Raji (cell line): ENCODE measurements at regions not wholly inside any gene's neighbourhood (a gene's known extent, or its start where the extent isn't known, plus 50 kb on each side); places are given as distances from the start of the nearest gene placed in this dataset.

Experiments used
- POLR2A ChIP-seq: IDR thresholded peaks from 2 replicates; pipeline ENCODE4 v1.6.1; 2011; ENCODE audit warnings: low read depth, low read length, control low read depth; ENCODE audit not compliant: insufficient read depth

GRCh38 chr10:78800535-78801320, 268.0 kb upstream of the ZMIZ1 start:
- TF ChIP-seq POLR2A, result no peak

DNA sequence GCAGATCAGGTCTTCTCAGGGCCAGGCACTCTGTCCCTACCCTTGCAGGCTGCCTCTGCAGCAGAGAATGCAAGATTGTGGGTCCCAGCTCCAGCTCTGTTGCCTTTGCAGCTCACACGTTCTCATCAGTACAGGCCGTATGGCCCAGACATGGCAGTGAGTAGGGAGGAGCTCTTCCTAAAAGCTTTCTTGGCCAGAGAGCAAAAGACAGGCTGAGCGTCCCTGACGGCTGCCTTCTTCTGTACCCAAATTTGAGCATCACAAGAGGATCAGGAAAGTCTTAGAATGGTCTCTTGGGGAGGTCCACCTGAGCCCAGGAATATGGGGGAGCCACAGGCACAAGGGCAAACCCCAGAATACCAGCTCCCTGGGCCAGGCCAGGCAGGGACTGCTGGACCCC, 266.3 kb upstream of the ZMIZ1 start:
- TF ChIP-seq POLR2A, result no peak

GRCh38 chr10:78802866-78803265, 265.9 kb upstream of the ZMIZ1 start:
- TF ChIP-seq POLR2A, result no peak

DNA sequence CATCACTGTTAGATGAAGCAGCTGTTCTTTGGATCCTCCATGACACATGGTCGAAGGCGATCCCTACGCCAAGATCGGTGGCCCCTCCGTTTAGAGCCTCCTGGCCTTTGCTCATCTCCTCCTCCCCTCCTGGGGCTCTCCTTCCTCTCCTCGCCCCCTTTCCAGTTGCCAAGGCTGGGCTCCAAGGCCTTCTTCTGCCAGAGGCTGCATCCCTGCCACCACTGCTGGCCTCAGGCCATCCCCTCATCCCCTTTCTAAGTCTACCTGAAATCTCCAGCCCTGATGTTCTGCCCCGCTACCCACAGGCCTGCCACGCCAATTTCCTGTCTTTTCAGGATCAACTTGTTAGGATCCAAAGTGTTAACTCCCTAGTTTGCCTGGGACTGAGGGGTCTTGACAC, 265.1 kb upstream of the ZMIZ1 start:
- TF ChIP-seq POLR2A, result no peak

DNA sequence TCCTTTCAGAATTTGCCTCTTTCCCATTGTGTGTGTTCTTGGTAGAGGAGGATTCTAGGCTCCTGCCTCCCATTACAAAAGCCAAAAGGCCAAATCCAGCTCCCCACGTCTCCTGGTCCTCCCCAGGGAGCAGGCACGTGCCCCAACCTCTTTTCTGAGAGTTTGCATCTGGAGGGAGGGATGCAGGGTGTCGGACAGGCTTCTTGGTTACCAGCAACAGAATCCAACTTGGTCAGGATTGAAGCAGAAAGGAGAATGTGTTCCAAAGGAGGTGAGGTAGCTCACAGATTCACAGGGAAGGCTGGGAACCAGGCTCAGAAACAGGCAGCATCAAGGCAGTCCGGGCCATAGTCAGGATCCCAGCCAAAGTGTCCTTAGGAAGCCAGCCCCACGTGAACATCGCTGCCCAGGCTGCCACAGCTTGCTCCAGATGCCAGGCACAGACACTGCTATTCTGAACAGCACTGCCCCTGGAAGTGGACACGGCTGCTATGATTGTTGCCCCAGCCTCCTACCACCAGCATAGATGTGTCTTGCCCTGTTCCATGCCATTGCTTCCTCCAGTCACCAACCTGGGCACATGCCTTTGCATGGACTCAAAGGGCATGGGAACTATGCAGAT, 264.2 kb upstream of the ZMIZ1 start:
- TF ChIP-seq POLR2A, result no peak

DNA sequence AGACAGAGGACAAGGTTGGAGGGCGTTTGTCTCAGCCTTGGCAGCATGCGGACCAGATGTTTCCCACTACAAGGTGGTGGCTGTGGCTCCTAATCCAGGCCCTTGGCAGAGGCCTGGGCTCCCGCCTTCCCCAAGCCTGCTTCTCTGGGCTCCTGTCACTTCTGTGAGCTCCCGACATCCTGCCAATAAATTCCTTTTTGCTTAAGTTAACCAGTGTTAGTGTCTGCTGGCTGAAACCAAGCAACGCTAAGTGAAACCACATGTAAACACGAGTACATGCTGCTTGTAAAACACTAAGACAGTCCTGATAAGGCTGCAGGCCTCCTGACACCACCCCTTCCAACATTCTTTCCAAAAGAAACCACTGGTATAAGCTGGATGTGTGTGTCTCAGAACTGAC, 263.6 kb upstream of the ZMIZ1 start:
- no peak for TF ChIP-seq POLR2A

DNA sequence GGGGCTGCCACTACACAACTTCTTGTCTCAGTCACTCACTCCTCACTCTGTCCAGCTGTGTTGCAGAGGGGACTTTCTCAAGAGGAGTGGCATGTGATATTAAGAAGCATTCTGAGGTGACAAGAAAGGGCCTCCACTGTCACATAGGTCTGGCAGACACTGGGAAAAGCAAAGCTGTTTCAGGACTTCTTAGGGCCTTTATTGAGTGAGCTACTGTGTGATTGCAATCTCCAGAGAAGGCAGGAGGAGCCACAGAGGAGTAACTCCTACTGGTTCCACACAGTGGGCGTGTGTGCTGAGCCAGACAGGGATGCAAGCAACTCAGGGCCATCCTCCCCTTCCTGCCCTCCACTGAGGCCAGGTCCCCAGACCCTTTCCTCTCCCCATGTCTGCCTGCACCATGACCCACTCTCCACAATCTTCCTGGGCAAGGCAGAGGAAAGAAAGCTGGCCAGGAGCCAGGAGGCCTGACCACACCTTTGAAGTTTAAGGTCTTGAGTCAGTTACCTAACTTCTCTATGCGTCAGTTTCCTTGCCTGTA, 262.0 kb upstream of the ZMIZ1 start:
- no peak for TF ChIP-seq POLR2A

GRCh38 chr10:78807504-78808203, 261.1 kb upstream of the ZMIZ1 start:
- TF ChIP-seq POLR2A, result no peak

- TF ChIP-seq POLR2A, result no peak
Observed at GRCh38 chr10:78808286-78808685, 260.5 kb upstream of the ZMIZ1 start.

- TF ChIP-seq POLR2A, result no peak
Observed at GRCh38 chr10:78808736-78809367, 259.9 kb upstream of the ZMIZ1 start.

DNA sequence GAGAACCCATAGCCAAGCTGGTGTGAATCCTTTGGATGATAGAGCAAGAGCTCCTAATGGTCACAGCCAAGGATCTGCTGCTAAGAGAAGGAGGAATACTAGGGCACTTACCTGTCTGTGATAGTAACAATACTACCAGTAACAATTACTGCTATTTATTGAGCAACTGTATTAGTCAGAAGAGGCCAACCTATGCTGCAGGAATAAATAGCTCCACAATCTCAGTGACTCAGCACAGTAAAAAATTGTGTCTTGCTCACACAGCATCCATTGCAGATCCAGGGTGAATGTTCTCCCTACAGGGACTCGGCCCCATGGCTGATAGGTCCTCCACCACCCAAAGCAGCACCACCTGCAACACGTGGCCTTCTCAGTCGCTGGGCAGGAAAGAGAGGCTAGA, 257.6 kb upstream of the ZMIZ1 start:
- TF ChIP-seq POLR2A, result no peak

DNA sequence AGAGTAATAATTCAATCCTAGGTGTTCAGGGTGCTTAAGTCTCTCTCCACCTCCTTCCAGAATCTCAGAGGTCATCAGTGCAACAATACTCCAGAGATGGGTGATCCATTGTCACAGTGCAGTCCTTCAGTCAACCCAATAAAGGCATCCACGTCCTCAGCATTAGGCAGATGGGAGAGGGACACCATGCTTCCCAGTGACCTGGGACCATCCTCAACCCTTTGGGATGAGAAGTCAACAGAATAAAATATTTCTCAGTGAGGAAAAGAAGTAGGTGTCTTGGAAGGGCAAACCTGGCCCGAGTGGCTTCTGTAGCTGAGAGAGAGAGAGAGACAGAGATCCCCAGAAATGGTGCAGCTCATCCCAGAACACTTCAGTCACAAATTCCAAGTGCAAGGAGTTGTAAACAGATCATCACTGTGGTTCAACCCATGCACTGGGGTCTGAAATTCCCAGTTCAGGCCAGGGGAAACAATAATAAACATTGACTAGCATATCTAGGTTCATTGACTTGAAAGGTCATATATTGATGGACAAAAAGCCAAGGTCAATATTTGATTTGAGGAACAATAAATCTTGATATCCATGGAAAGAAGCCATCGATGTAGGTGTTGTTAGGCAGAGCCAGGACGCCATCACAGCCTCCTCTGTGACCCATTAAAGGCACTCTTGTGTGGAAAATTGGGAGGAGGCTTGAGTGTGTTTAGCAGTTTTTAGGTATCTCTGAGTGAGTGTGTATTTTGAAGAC, 256.0 kb upstream of the ZMIZ1 start:
- no peak for TF ChIP-seq POLR2A

DNA sequence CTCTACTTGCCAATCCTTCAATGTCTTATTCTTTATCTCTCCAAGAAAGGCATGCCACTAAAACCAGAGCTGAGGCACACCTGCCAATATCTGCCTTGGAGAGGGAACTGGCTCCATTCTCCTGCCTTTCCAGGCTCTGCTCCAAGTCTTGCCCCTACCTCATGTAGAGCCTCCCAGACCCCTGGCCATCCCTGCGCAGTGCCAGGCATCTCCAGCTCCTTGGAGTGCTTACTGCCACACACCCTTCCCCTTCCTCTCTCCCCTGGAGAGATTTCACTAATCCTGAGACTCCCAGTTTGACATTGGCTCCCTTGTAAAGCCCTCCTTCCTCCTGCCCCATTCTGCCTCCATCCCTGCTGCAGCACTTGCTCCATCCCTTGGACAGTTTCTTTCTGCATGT, 255.2 kb upstream of the ZMIZ1 start:
- TF ChIP-seq POLR2A, result no peak

DNA sequence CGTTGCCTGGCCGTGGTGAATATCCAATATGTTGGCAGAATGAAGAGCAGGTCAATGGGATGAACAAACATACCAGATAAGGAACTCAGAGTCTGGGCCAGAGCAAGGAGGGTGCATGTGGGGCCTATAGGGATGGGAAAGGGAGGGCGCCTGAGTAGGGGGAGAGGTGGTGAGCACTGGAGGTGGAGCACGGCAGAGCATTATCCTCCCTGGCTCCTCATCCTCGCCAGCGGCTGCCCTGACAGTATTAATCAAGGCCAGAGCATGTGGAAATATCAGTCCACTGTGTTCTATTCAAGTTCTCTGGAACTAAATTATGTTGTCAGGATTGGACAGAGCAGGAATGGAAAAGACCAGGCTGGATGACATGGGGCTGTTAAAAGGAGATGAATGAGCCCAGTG, 254.8 kb upstream of the ZMIZ1 start:
- no peak for TF ChIP-seq POLR2A

DNA sequence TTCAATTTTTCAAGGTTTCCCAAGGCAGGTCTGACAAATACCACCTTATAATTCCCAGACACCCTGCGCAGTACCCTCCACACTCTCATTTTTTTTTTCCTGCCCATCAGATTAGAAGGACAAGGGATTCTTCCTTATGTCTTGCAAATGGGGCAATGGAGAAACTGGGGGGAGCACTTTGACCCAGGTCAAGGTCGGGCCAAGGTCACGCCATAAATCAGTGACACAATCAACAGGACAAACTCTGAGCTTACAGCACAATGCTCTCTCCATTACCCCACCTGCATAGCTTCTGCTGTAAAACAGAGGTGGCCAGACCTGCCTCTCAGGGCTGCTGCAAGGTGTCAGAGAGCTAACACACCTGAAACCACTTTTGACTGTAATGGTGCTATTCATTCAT, 254.4 kb upstream of the ZMIZ1 start:
- TF ChIP-seq POLR2A, result no peak

GRCh38 chr10:78815702-78816334, 252.9 kb upstream of the ZMIZ1 start:
- no peak for TF ChIP-seq POLR2A
